GM12878 (cell line): ENCODE measurements at regions not wholly inside any gene's neighbourhood (a gene's known extent, or its start where the extent isn't known, plus 50 kb on each side); places are given as distances from the start of the nearest gene placed in this dataset.

Experiments
- ATAC-seq: fragments of 200-7000 bp; cut with Tn5 transposase; 3 replicates; pipeline ENCODE4 v1.9.1; 2020; ENCODE audit warnings: mild to moderate bottlenecking, moderate library complexity
- BruUV-seq: library from RNA; stranded (reverse); fragments of 400-500 nt; replicated peaks from 2 replicates; lab custom pipeline; 2021; lab: Mats Ljungman, UMichigan
- CTCF ChIA-PET: fragments of 300-600 bp; sonication (Branson Sonifier 250); formaldehyde crosslinking; extraction: SDS; loops from one replicate; lab custom pipeline; 2021; ENCODE audit warnings: inconsistent platforms; lab: Yijun Ruan, JAX
- POLR2A ChIA-PET: fragments of 350-600 bp; formaldehyde crosslinking; extraction: SDS; loops from one replicate; lab custom pipeline; 2021; ENCODE audit warnings: inconsistent platforms; lab: Charles Lee
- RAD21 ChIA-PET: fragments of 300-600 bp; sonication (Branson Sonifier 250); formaldehyde crosslinking; loops from one replicate; lab custom pipeline; 2023; ENCODE audit warnings: antibody characterized with exemption; ENCODE audit not compliant: unreplicated experiment; lab: Charles Lee
- SMC1A ChIA-PET: fragments of 300-600 bp; sonication (Branson Sonifier 250); formaldehyde crosslinking; loops from one replicate; lab custom pipeline; 2023; ENCODE audit not compliant: unreplicated experiment, uncharacterized antibody; lab: Charles Lee
- DNase-seq: peaks from one replicate; pipeline ENCODE4 v3.0.0-alpha.2; 2011; ENCODE audit warnings: low read depth, low spot score
- FAIRE-seq: peaks from 3 replicates; lab custom pipeline; 2011; peaks lifted over from hg19 to GRCh38; lab: Jason Lieb, UNC
- H2AFZ ChIP-seq: 2 replicates; pipeline ENCODE4 v1.6.0; 2011; ENCODE audit warnings: low read depth, low read length, control low read depth; ENCODE audit not compliant: control insufficient read depth
- H3K27ac ChIP-seq: 2 replicates; pipeline ENCODE4 v1.5.1; 2011; ENCODE audit warnings: control low read depth; ENCODE audit not compliant: control insufficient read depth, insufficient read depth
- H3K27me3 ChIP-seq, 2 experiments: replicated peaks in 1 of 2; 2 replicates each; pipeline versions ENCODE4 v1.6.0 to v1.6.1; 2011; ENCODE audit warnings: low read length in 1 of 2; ENCODE audit not compliant: control insufficient read depth in 2 of 2, insufficient read depth in 2 of 2
- H3K36me3 ChIP-seq, 2 experiments: 2 replicates each; pipeline ENCODE4 v1.5.1; 2011; ENCODE audit warnings: low read length in 1 of 2; ENCODE audit not compliant: control insufficient read depth in 2 of 2, insufficient read depth in 2 of 2
- H3K4me1 ChIP-seq: 2 replicates; pipeline ENCODE4 v1.6.1; 2011; ENCODE audit warnings: mild to moderate bottlenecking, low read length, moderate library complexity, mixed read lengths; ENCODE audit not compliant: control insufficient read depth, insufficient read depth
- H3K4me2 ChIP-seq: 2 replicates; pipeline ENCODE4 v1.6.0; 2011; ENCODE audit warnings: control low read depth; ENCODE audit not compliant: control insufficient read depth, insufficient read depth
- H3K4me3 ChIP-seq: fragments of 200-600 bp; sonication (generic); 2 replicates; pipeline ENCODE4 v1.5.1; 2016
- H3K79me2 ChIP-seq: 2 replicates; pipeline ENCODE4 v1.6.0; 2011; ENCODE audit warnings: low read length; ENCODE audit not compliant: control insufficient read depth, insufficient read depth
- H3K9ac ChIP-seq: 2 replicates; pipeline ENCODE4 v1.8.0; 2011; ENCODE audit warnings: low read length, control low read depth, mixed read lengths; ENCODE audit not compliant: control insufficient read depth, insufficient read depth
- H3K9me3 ChIP-seq: replicated peaks from 3 replicates; pipeline ENCODE4 v1.5.1; 2011; ENCODE audit warnings: mild to moderate bottlenecking, low read length; ENCODE audit not compliant: control insufficient read depth, insufficient read depth
- H4K20me1 ChIP-seq: 2 replicates; pipeline ENCODE4 v1.6.0; 2011; ENCODE audit not compliant: control insufficient read depth, insufficient read depth
- CBX3 ChIP-seq: fragments of 200-600 bp; sonication (generic); IDR thresholded peaks from 2 replicates; pipeline ENCODE4 v1.6.1; 2016; ENCODE audit warnings: low read depth, borderline replicate concordance
- CBX5 ChIP-seq: sonication (generic); IDR thresholded peaks from 2 replicates; pipeline ENCODE4 v1.6.1; 2016; ENCODE audit warnings: low read depth, moderate library complexity, mild to moderate bottlenecking, inconsistent platforms
- ESRRA ChIP-seq: IDR thresholded peaks from 2 replicates; pipeline ENCODE4 v1.6.1; 2012; ENCODE audit warnings: mild to moderate bottlenecking, low read length, improper control_type of control experiment
- ETV6 ChIP-seq, 2 experiments: fragments of 450-650 bp in 1 of 2; IDR thresholded peaks in 1 of 2; conservative IDR thresholded peaks in 1 of 2; 2 replicates each; pipeline ENCODE4 v1.6.1; 2014; ENCODE audit warnings: antibody characterized with exemption in 1 of 2, borderline replicate concordance in 1 of 2, low read depth in 1 of 2, mild to moderate bottlenecking in 1 of 2, moderate library complexity in 1 of 2
- KDM1A ChIP-seq: fragments of 200-600 bp; sonication (generic); IDR thresholded peaks from 2 replicates; pipeline ENCODE4 v1.6.1; 2016; ENCODE audit warnings: borderline replicate concordance
- MYB ChIP-seq: fragments of 150-350 bp; IDR thresholded peaks from 2 replicates; pipeline ENCODE4 v1.6.1; 2014; ENCODE audit warnings: mild to moderate bottlenecking, low read depth, low read length, borderline replicate concordance
- NFYA ChIP-seq: IDR thresholded peaks from 2 replicates; pipeline ENCODE4 v1.6.1; 2011; ENCODE audit warnings: low read depth, mild to moderate bottlenecking, low read length, improper control_type of control experiment, borderline replicate concordance
- RAD51 ChIP-seq: fragments of 450-650 bp; IDR thresholded peaks from 2 replicates; pipeline ENCODE4 v1.6.1; 2016; ENCODE audit warnings: moderate library complexity, mild to moderate bottlenecking, inconsistent platforms
- RELB ChIP-seq: fragments of 450-650 bp; IDR thresholded peaks from 2 replicates; pipeline ENCODE4 v1.6.1; 2017; ENCODE audit warnings: low read depth, mild to moderate bottlenecking, moderate library complexity
- SPI1 ChIP-seq: IDR thresholded peaks from 2 replicates; pipeline ENCODE4 v1.6.1; 2011; ENCODE audit warnings: low read depth, mild to moderate bottlenecking, low read length, moderate library complexity, borderline replicate concordance; ENCODE audit not compliant: insufficient read depth
- SUPT20H ChIP-seq: IDR thresholded peaks from 2 replicates; pipeline ENCODE4 v1.6.1; 2011; ENCODE audit warnings: low read depth, mild to moderate bottlenecking, low read length, moderate library complexity, borderline replicate concordance; ENCODE audit not compliant: control insufficient read depth
- YY1 ChIP-seq: IDR thresholded peaks from 2 replicates; pipeline ENCODE4 v1.6.1; 2011; ENCODE audit warnings: low read depth, mild to moderate bottlenecking, low read length
- ZBTB33 ChIP-seq: fragments of 450-650 bp; IDR thresholded peaks from 2 replicates; pipeline ENCODE4 v1.6.1; 2017; ENCODE audit warnings: mild to moderate bottlenecking
- WGBS: methylation state at CpG from one replicate; pipeline ENCODE4 v1.1.6; 2016; ENCODE audit warnings: low lambda C conversion rate; ENCODE audit not compliant: insufficient replicate concordance, insufficient coverage; ENCODE audit errors: missing lambda C conversion rate; 5-methylcytosine and 5-hydroxymethylcytosine counted together
- in situ Hi-C: fragments of 300-500 bp; cut with MboI; formaldehyde crosslinking; loops from 9 replicates; pipeline ENCODE4 v1.14.3; 2018; ENCODE audit warnings: mixed read lengths
- intact Hi-C: fragments of 100-400 bp; cut with micrococcal nuclease; formaldehyde crosslinking; loops from one replicate; pipeline ENCODE4 v1.14.2; 2022; ENCODE audit not compliant: unreplicated experiment

- TF ChIP-seq SPI1 (no peak), ESRRA (no peak), ETV6 (conservative IDR thresholded peaks at IDR 0.05 in 1 of 2, IDR thresholded peaks at IDR 0.05 in 1 of 2; ENCODE audit: borderline replicate concordance in 1 of 2, low read depth in 1 of 2) (no peak)
- WGBS = 26% methylated on average over 2 of the region's 2 CpGs
- DNase-seq (no peak), ATAC-seq (0 out of 3 replicates have a peak, but pooled peaks have one; percentile 16), FAIRE-seq (no peak)
- CTCF ChIA-PET = interaction anchor here (1.3 kb wide), 1 partner anchor 35 kb away, joined by 3 read pairs; no protein-coding TSS in a partner anchor
- Histone ChIP-seq H3K79me2 (no peaks in the 10 kb centered on the region), H2AFZ (no peak overlapping the region), H3K4me3 (no peak overlapping the region), H3K9me3 (no peaks in the 10 kb centered on the region), H3K4me2 (no peak overlapping the region), H3K27ac (no peak overlapping the region), H3K36me3 (no peaks in the 10 kb centered on the region), H3K27me3 (no peaks in the 10 kb centered on the region), H4K20me1 (no peaks in the 10 kb centered on the region), H3K9ac (no peak overlapping the region), H3K4me1 (peaks cover 10% of the 10 kb centered on the region)
- POLR2A ChIA-PET = no interaction called here
- intact Hi-C loops (no loop called here), in situ Hi-C loops (no loop called here)
- no TSS peak for BruUV-seq
- SMC1A ChIA-PET = interaction anchor here (0.9 to 1.7 kb wide), 5 partner anchors 9 to 239 kb away, joined by 3 to 4 read pairs (median 3); no protein-coding TSS in a partner anchor
- RAD21 ChIA-PET = no interaction called here
Measured at GRCh38 chr1:233554037-233554436, 59.9 kb upstream of the KCNK1 start.

- SMC1A ChIA-PET = interaction anchor here (1.1 to 1.4 kb wide), 2 partner anchors 75 to 103 kb away, joined by 4 read pairs; no protein-coding TSS in a partner anchor
- TF ChIP-seq ZBTB33 (no peak), NFYA (no peak), MYB (no peak), RAD51 (no peak), CBX3 (no peak), YY1 (no peak), SUPT20H (no peak), KDM1A (no peak), CBX5 (0 out of 2 replicates have a peak, but pooled peaks have one; percentile 33), RELB (peak; percentile 72)
Measured at GRCh38 chr1:233561708-233562426, 52.0 kb upstream of the KCNK1 start.

More at GRCh38 chr1:233561708-233562426, 52.0 kb upstream of the KCNK1 start:
- Histone ChIP-seq H3K27ac (no peak overlapping the region), H3K27me3 (no peaks in the 10 kb centered on the region), H3K4me3 (no peak overlapping the region), H3K79me2 (no peaks in the 10 kb centered on the region), H3K9me3 (no peaks in the 10 kb centered on the region; the same call in 1 of the 3 replicates), H4K20me1 (no peaks in the 10 kb centered on the region), H3K4me1 (no peaks in the 10 kb centered on the region), H3K4me2 (no peak overlapping the region), H3K9ac (no peak overlapping the region), H2AFZ (no peak overlapping the region), H3K36me3 (no peaks in the 10 kb centered on the region)
- intact Hi-C loops = no loop called here
- no peak for ATAC-seq
- no peak for FAIRE-seq
- POLR2A ChIA-PET = no interaction called here
- CTCF ChIA-PET = interaction anchor here (0.5 to 0.9 kb wide), 3 partner anchors 143 to 587 kb away, joined by 3 read pairs; no protein-coding TSS in a partner anchor
- no peak for DNase-seq
- RAD21 ChIA-PET = interaction anchor here (0.7 kb wide), 1 partner anchor 121 kb away, joined by 3 read pairs; no protein-coding TSS in a partner anchor
- no TSS peak for BruUV-seq
- in situ Hi-C loops = no loop called here
